ENCODE measurements at regions not wholly inside any gene's neighbourhood (a gene's known extent, or its start where the extent isn't known, plus 50 kb on each side); places are given as distances from the start of the nearest gene placed in this dataset.

DNA sequence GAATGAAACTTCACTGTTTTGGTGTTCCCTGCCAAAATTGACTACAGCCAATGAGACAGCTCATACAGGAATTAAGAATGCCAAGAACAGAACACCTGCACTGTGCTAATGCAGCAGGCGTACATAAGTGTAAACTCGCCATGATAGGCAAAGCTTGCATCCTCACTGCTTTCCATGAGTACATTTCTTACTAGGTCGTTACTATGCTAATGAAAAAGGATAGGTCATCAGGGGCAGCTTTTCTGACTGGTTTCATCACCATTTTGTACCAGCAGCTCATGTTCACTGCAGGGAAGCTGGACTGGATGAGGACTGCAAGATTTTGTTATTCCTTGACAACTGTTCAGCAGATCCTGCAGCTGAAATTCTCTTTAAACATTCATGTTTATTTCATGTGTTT is 1383.8 kb downstream of the EFNB2 start:
- TF ChIP-seq, protein P1, sequence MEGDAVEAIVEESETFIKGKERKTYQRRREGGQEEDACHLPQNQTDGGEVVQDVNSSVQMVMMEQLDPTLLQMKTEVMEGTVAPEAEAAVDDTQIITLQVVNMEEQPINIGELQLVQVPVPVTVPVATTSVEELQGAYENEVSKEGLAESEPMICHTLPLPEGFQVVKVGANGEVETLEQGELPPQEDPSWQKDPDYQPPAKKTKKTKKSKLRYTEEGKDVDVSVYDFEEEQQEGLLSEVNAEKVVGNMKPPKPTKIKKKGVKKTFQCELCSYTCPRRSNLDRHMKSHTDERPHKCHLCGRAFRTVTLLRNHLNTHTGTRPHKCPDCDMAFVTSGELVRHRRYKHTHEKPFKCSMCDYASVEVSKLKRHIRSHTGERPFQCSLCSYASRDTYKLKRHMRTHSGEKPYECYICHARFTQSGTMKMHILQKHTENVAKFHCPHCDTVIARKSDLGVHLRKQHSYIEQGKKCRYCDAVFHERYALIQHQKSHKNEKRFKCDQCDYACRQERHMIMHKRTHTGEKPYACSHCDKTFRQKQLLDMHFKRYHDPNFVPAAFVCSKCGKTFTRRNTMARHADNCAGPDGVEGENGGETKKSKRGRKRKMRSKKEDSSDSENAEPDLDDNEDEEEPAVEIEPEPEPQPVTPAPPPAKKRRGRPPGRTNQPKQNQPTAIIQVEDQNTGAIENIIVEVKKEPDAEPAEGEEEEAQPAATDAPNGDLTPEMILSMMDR (conservative IDR thresholded peaks at IDR 0.05 in 1 of 2, IDR thresholded peaks at IDR 0.05 in 1 of 2; ENCODE audit: extremely low read depth in 1 of 2, insufficient read depth in 1 of 2, low read depth in 1 of 2, low read length in 2 of 2) = no peak
- no peak for TF ChIP-seq EZH2 (IDR thresholded peaks at IDR 0.05; ENCODE audit: borderline replicate concordance, low read length)

All from mammary epithelial cell (primary cell).